ENCODE measurements at regions not wholly inside any gene's neighbourhood (a gene's known extent, or its start where the extent isn't known, plus 50 kb on each side); places are given as distances from the start of the nearest gene placed in this dataset.

DNA sequence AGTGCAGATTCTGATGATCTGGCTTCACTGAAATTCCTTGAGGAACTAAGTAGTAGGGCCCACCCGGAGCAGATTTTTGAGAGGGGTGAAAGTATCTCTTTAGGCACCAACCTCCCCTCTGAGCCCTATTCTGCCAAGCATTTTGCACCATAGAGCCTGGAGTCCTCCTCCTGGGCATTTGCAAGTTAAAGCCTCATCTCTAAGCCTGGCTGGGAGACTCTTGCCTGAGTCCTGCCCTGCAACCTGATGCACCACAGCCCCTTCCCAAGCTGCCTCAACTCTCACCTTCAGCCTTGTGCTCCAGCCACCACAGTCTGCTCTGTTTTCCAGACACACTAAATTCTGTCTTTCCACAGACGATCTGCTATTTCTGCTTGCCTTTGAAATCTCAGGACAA, 79.6 kb upstream of the PKDCC start:
- TF ChIP-seq, protein P1, sequence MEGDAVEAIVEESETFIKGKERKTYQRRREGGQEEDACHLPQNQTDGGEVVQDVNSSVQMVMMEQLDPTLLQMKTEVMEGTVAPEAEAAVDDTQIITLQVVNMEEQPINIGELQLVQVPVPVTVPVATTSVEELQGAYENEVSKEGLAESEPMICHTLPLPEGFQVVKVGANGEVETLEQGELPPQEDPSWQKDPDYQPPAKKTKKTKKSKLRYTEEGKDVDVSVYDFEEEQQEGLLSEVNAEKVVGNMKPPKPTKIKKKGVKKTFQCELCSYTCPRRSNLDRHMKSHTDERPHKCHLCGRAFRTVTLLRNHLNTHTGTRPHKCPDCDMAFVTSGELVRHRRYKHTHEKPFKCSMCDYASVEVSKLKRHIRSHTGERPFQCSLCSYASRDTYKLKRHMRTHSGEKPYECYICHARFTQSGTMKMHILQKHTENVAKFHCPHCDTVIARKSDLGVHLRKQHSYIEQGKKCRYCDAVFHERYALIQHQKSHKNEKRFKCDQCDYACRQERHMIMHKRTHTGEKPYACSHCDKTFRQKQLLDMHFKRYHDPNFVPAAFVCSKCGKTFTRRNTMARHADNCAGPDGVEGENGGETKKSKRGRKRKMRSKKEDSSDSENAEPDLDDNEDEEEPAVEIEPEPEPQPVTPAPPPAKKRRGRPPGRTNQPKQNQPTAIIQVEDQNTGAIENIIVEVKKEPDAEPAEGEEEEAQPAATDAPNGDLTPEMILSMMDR (IDR thresholded peaks at IDR 0.05), result no peak
- TF ChIP-seq EP300 (IDR thresholded peaks at IDR 0.05), result no peak
- TF ChIP-seq POLR2A (IDR thresholded peaks at IDR 0.05), result no peak
